Testis (tissue), 2 donors: ENCODE measurements at regions not wholly inside any gene's neighbourhood (a gene's known extent, or its start where the extent isn't known, plus 50 kb on each side); places are given as distances from the start of the nearest gene placed in this dataset.

Experiments used
- CTCF ChIP-seq, 3 experiments: fragments of 450-650 bp in 2 of 3; fragments of 200-600 bp in 1 of 3; sonication (generic) in 1 of 3; IDR thresholded peaks; one replicate each; pipeline ENCODE4 v1.5.1; 2016 to 2019; ENCODE audit warnings: antibody characterized with exemption in 3 of 3, mild to moderate bottlenecking in 2 of 3, moderate library complexity in 1 of 3
- POLR2A ChIP-seq: fragments of 450-650 bp; IDR thresholded peaks from one replicate; pipeline ENCODE4 v1.6.1; 2017; ENCODE audit warnings: antibody characterized with exemption, mild to moderate bottlenecking, moderate library complexity

GRCh38 chr5:167217097-167217743, 1074.2 kb upstream of the WWC1 start:
- TF ChIP-seq CTCF (IDR thresholded peaks at IDR 0.05) (no peak), POLR2A (no peak)
